GM12864 (cell line): ENCODE measurements at regions not wholly inside any gene's neighbourhood (a gene's known extent, or its start where the extent isn't known, plus 50 kb on each side); places are given as distances from the start of the nearest gene placed in this dataset.

ENCODE experiments used
- DNase-seq: peaks from one replicate; pipeline ENCODE4 v3.0.0-alpha.2; 2011; ENCODE audit warnings: low read depth
- H3K4me3 ChIP-seq: 2 replicates; pipeline ENCODE4 v1.5.1; 2011; ENCODE audit warnings: mild to moderate bottlenecking, low read depth, low read length, control low read depth
- CTCF ChIP-seq: IDR thresholded peaks from 2 replicates; pipeline ENCODE4 v1.5.1; 2011; ENCODE audit warnings: low read depth, mild to moderate bottlenecking, moderate library complexity, low read length, control low read depth, inconsistent platforms; ENCODE audit errors: missing control alignments

DNA sequence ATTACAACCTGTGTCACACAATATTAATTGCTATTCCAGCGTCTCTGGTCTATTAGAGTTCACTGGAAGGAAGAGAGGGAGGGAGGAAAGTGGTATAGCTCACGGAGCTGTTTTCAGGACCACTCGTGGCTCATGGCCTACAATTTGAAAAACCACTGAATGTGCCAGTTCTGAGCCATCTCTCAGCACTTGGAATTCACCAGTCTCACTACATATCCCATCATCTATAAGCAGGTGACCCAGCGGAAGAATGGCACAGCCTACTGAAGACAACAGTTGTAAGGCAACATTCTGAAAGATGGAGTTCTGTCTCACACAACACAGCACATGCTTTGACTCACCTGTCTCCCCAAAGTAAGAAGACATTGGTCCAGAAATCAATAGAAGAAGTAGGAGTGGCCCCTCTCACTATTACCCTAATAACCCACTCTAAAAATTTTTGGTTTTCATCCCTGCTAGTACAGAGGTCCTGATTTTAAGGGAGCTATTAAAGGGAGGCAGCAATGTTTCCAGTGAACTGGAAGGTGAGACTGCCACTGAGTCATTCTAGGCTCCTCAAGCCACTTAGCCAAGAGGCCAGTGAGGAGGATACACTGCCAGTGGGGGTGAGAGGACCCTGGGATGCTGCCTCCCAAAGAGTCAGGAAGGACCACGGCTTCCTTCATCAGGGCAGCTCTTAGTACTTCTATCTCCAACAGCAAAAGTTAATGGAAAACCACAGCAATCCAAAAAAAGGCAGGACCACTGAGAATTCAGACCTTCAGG is 50.0 kb upstream of the DOCK9 start:
- no peak for DNase-seq

DNA sequence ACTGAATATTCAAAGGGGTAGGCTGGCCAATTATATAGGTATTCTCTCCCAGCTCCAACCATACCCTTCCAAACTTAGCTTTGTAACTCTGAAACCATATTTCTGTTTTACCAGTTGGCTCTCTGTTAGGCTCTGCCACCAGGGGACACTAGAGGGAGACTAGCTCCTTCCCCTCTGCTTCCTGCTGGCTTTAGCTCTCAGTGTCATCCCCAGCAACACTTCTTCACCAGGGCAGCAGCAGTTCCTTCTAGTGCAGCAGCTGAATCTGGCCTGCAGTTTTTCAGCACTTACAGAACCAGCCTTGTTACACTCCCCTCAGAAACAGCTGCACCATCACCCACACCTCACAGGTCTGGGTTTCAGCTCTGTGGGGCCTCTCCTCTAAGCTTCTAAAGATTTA is 51.0 kb upstream of the DOCK9 start:
- peak; percentile 60 for TF ChIP-seq CTCF
- H3K4me3 ChIP-seq = no peak overlapping the region
- no peak for DNase-seq

More for the DNA sequence above, 50.0 kb upstream of the DOCK9 start:
- no peak for TF ChIP-seq CTCF
- no peak overlapping the region for H3K4me3 ChIP-seq

DNA sequence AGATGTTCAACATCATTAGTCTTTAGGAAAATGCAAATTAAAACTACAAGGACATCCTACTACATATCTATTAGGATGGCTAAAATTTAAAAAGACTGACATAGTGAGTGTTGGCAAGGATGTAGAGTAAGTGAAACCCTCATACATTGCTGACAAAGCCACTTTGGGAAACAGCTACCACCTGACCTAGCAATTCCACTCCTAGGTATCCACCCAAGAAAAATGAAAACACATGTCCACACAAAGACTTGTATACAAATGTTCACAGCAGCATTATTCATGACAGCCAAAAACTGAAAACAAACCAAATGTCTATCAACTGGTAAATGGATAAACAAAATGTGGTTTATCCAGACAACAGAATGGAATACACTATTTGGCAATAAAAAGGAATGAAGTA is 51.7 kb upstream of the DOCK9 start:
- no peak for DNase-seq
- H3K4me3 ChIP-seq = no peak overlapping the region
- TF ChIP-seq CTCF = no peak

- no peak for DNase-seq
- TF ChIP-seq CTCF = no peak
- no peak overlapping the region for H3K4me3 ChIP-seq
Observed at GRCh38 chr13:99030326-99030725, 52.5 kb upstream of the DOCK9 start.

DNA sequence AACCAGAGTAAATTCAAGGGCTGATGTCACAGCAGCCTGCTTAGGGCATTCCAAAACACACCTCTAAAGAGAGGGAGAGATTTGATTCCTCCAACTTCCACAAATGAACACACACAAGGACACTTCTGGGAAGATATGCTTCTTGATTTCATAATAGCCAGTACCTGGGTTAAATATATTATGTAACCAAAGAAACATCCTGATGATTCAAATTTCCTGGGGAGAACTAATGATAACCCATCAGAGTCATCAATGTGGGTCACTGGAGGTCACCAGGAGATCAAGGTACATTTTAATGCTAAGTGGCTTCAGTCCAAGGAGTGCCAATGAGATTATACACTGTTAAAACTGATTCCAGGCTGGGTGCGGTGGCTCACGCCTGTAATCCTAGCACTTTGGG is 54.0 kb upstream of the DOCK9 start:
- no peak for TF ChIP-seq CTCF
- DNase-seq = no peak
- no peak overlapping the region for H3K4me3 ChIP-seq

DNA sequence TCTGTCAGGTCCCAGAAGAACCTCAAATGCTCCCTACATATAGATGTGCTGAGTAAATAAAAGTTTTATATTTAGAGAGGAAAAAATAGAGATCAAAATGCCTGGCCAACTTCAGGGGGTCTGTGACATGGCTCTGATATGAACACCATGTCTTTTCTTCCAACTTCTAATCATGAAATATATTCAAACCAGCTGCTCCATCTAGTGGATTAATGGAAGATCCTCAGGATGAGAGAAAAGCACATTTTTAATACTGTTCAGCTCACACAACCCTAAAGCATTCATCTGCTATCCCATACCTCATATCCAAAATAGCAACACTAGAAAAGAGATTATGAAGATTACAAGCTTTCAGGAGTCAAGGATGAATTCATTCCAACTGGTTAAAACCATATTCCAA is 56.0 kb upstream of the DOCK9 start:
- H3K4me3 ChIP-seq = no peak overlapping the region
- DNase-seq = no peak
- TF ChIP-seq CTCF = peak; percentile 33

GRCh38 chr13:99034333-99035085 is 56.6 kb upstream of the DOCK9 start:
- no peak for DNase-seq
- no peak for TF ChIP-seq CTCF
- H3K4me3 ChIP-seq = no peak overlapping the region
